ENCODE measurements at regions not wholly inside any gene's neighbourhood (a gene's known extent, or its start where the extent isn't known, plus 50 kb on each side); places are given as distances from the start of the nearest gene placed in this dataset.

GRCh38 chr18:64273724-64274123 lies 124.8 kb upstream of the LINC00305 start:
- TF ChIP-seq CTCF (IDR thresholded peaks at IDR 0.05) = no peak
- no peak for TF ChIP-seq POLR2A (IDR thresholded peaks at IDR 0.05)

Measured in adrenal gland (tissue), 5 donors.